ENCODE measurements at regions not wholly inside any gene's neighbourhood (a gene's known extent, or its start where the extent isn't known, plus 50 kb on each side); places are given as distances from the start of the nearest gene placed in this dataset.

GRCh38 chr12:91455321-91455720 lies 272.7 kb upstream of the DCN start:
- no peak for TF ChIP-seq EZH2 (IDR thresholded peaks at IDR 0.05; ENCODE audit: insufficient read depth, low read length)
- no peak for TF ChIP-seq CTCF (IDR thresholded peaks at IDR 0.05; ENCODE audit: insufficient read depth, low read depth, low read length)
